ENCODE measurements at regions not wholly inside any gene's neighbourhood (a gene's known extent, or its start where the extent isn't known, plus 50 kb on each side); places are given as distances from the start of the nearest gene placed in this dataset.
A peak's percentile ranks its signal among the peaks of the same experiment; 100 is the strongest.

- no peak for TF ChIP-seq CTCF (IDR thresholded peaks at IDR 0.05; ENCODE audit: low read depth, low read length)
- Histone ChIP-seq H3K27ac (no peak overlapping the region), H3K9me3 (ENCODE audit: severe bottlenecking) (no peaks in the 10 kb centered on the region), H3K4me3 (ENCODE audit: low read depth, low read length) (no peak overlapping the region), H3K27me3 (ENCODE audit: insufficient read depth, low read depth, severe bottlenecking) (no peaks in the 10 kb centered on the region), H3K36me3 (no peaks in the 10 kb centered on the region)
- DNase-seq: no peak
Observed at GRCh38 chr4:154084864-154085263, 296.0 kb upstream of the SFRP2 start.

- peak; percentile 42 for DNase-seq
Observed at GRCh38 chr4:154082760-154083535, 294.1 kb upstream of the SFRP2 start.

GRCh38 chr4:154081391-154081790 lies 292.5 kb upstream of the SFRP2 start:
- Histone ChIP-seq H3K27me3 (ENCODE audit: insufficient read depth, low read depth, severe bottlenecking) (no peaks in the 10 kb centered on the region), H3K36me3 (no peaks in the 10 kb centered on the region), H3K27ac (no peak overlapping the region), H3K4me3 (ENCODE audit: low read depth, low read length) (no peak overlapping the region), H3K9me3 (ENCODE audit: severe bottlenecking) (no peaks in the 10 kb centered on the region)
- no peak for TF ChIP-seq CTCF (IDR thresholded peaks at IDR 0.05; ENCODE audit: low read depth, low read length)
- no peak for DNase-seq

More at GRCh38 chr4:154082760-154083535, 294.1 kb upstream of the SFRP2 start:
- no peak overlapping the region for H3K27ac ChIP-seq
- no peaks in the 10 kb centered on the region for H3K9me3 ChIP-seq (ENCODE audit: severe bottlenecking)
- no peaks in the 10 kb centered on the region for H3K27me3 ChIP-seq (ENCODE audit: insufficient read depth, low read depth, severe bottlenecking)
- H3K4me3 ChIP-seq (ENCODE audit: low read depth, low read length): no peak overlapping the region
- H3K36me3 ChIP-seq: no peaks in the 10 kb centered on the region
- peak; percentile 69 for TF ChIP-seq CTCF (IDR thresholded peaks at IDR 0.05; ENCODE audit: low read depth, low read length)

DNA sequence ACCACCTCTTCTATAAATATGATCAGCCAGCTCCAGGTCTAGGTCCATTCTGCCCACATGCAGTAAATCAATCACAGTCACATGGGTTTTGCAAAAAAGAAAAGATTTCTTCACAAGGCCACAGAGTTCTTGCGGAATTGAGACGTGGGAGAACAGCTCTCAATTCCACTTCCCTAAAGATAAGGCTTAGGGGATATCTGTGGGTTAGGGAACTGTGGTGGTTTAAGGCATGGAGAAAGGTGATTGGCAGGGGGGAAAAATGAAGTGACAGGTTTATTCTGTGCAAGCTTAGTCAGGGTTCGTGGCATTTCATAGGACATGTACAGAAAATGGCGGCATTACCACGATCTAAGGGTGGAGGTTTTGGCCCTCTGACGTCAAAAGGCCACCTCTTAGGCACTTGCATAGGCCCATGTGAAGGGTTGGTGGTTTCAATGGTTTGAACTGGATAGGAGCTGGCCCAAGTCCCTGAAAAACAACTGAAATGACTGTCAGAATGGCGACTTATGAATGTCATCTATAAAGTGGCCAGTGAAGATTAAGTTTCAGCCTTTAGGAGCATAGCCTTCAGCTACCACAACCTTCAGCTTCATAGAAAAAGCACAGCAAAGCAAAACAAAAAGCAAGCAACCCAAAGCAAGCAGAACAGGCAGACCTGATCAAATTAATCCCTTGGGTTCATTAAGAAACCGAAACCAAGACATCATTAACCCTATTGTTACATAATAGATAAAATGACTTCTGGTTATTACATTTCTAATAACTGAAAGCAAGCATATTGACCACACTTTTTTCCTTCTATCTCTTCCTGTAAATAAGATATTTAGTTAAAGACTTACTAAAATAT lies 289.8 kb upstream of the SFRP2 start:
- Histone ChIP-seq H3K36me3 (no peaks in the 10 kb centered on the region), H3K27me3 (ENCODE audit: insufficient read depth, low read depth, severe bottlenecking) (no peaks in the 10 kb centered on the region), H3K27ac (no peak overlapping the region), H3K4me3 (ENCODE audit: low read depth, low read length) (no peak overlapping the region), H3K9me3 (ENCODE audit: severe bottlenecking) (no peaks in the 10 kb centered on the region)
- TF ChIP-seq CTCF (IDR thresholded peaks at IDR 0.05; ENCODE audit: low read depth, low read length): no peak
- DNase-seq: no peak

DNA sequence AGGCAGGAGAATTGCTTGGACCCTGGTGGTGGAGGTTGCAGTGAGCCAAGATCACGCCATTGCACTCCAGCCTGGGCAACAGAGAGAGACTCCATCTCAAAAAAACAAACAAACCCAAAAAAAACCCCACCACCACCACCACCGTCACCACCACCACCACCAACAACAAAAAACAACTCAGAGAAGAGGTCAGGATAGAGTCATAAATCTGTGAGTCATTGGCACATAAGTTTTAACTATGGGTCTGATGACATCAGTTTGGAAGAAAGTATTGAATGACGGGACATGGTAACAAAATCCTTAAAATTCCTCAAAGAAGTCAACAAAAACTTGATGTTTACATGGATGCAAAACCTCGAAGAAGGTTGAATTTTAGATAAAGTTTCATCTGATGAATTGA lies 288.0 kb upstream of the SFRP2 start:
- no peaks in the 10 kb centered on the region for H3K36me3 ChIP-seq
- H3K27ac ChIP-seq: no peak overlapping the region
- no peak overlapping the region for H3K4me3 ChIP-seq (ENCODE audit: low read depth, low read length)
- no peaks in the 10 kb centered on the region for H3K9me3 ChIP-seq (ENCODE audit: severe bottlenecking)
- no peaks in the 10 kb centered on the region for H3K27me3 ChIP-seq (ENCODE audit: insufficient read depth, low read depth, severe bottlenecking)
- no peak for DNase-seq
- no peak for TF ChIP-seq CTCF (IDR thresholded peaks at IDR 0.05; ENCODE audit: low read depth, low read length)

Data from WERI-Rb-1 (cell line).